ENCODE measurements at regions not wholly inside any gene's neighbourhood (a gene's known extent, or its start where the extent isn't known, plus 50 kb on each side); places are given as distances from the start of the nearest gene placed in this dataset.

GRCh38 chr9:71524996-71525580, 243.2 kb downstream of the CEMIP2 start:
- H3K4me3 ChIP-seq, result no peak overlapping the region
- no peaks in the 10 kb centered on the region for H3K36me3 ChIP-seq (ENCODE audit: low read depth, missing control alignments)
- H3K4me1 ChIP-seq, result no peaks in the 10 kb centered on the region
- no peaks in the 10 kb centered on the region for H3K9me3 ChIP-seq
- no peak overlapping the region for H3K27ac ChIP-seq
- TF ChIP-seq CTCF (IDR thresholded peaks at IDR 0.05), result no peak
- TF ChIP-seq POLR2A (IDR thresholded peaks at IDR 0.05), result no peak
- DNase-seq, result no peak
- WGBS, 2 donors, result 65 to 71% methylated on average over 15 to 16 of the region's 16 CpGs
- H3K27me3 ChIP-seq, result no peaks in the 10 kb centered on the region
- intact Hi-C loops (cut with DNase I; ENCODE audit: low total_unique reads), result no loop called here

GRCh38 chr9:71524516-71524915, 243.8 kb downstream of the CEMIP2 start:
- Histone ChIP-seq H3K4me1 (no peaks in the 10 kb centered on the region), H3K36me3 (ENCODE audit: low read depth, missing control alignments) (no peaks in the 10 kb centered on the region), H3K27ac (no peak overlapping the region), H3K9me3 (no peaks in the 10 kb centered on the region), H3K4me3 (no peak overlapping the region), H3K27me3 (no peaks in the 10 kb centered on the region)
- TF ChIP-seq CTCF (IDR thresholded peaks at IDR 0.05) (no peak), POLR2A (IDR thresholded peaks at IDR 0.05) (no peak)
- no peak for DNase-seq
- intact Hi-C loops (cut with DNase I; ENCODE audit: low total_unique reads), result no loop called here
- 39 to 49% methylated on average over 1 of the region's 1 CpG for WGBS, 2 donors

- Histone ChIP-seq H3K9me3 (no peaks in the 10 kb centered on the region), H3K36me3 (ENCODE audit: low read depth, missing control alignments) (no peaks in the 10 kb centered on the region), H3K4me1 (peaks cover 19% of the 10 kb centered on the region), H3K27ac (no peak overlapping the region), H3K4me3 (no peak overlapping the region), H3K27me3 (no peaks in the 10 kb centered on the region)
- 45 to 53% methylated on average over 3 of the region's 3 CpGs for WGBS, 2 donors
- TF ChIP-seq POLR2A (IDR thresholded peaks at IDR 0.05) (no peak), CTCF (IDR thresholded peaks at IDR 0.05) (no peak)
- DNase-seq, result no peak
- intact Hi-C loops (cut with DNase I; ENCODE audit: low total_unique reads), result no loop called here
Measured at GRCh38 chr9:71521132-71521531, 247.2 kb downstream of the CEMIP2 start.

GRCh38 chr9:71519098-71519696, 249.1 kb downstream of the CEMIP2 start:
- no peaks in the 10 kb centered on the region for H3K27me3 ChIP-seq
- H3K4me1 ChIP-seq, result peaks cover 22% of the 10 kb centered on the region
- H3K4me3 ChIP-seq, result no peak overlapping the region
- WGBS, 2 donors, result 40 to 48% methylated on average over 1 of the region's 1 CpG
- TF ChIP-seq CTCF (IDR thresholded peaks at IDR 0.05) (no peak), POLR2A (IDR thresholded peaks at IDR 0.05) (no peak)
- H3K9me3 ChIP-seq, result no peaks in the 10 kb centered on the region
- H3K27ac ChIP-seq, result no peak overlapping the region
- intact Hi-C loops (cut with DNase I; ENCODE audit: low total_unique reads), result no loop called here
- H3K36me3 ChIP-seq (ENCODE audit: low read depth, missing control alignments), result no peaks in the 10 kb centered on the region
- no peak for DNase-seq

All from testis (tissue), 2 donors.